GM18520 (cell line): ENCODE measurements at regions not wholly inside any gene's neighbourhood (a gene's known extent, or its start where the extent isn't known, plus 50 kb on each side); places are given as distances from the start of the nearest gene placed in this dataset.
"Not testable (repeated sequence)": the region's sequence is repeated elsewhere in the genome, so short reads cannot be mapped to it uniquely, and the experiment has no call there.

ENCODE experiments used
- ATAC-seq: cut with Tn5 transposase; IDR thresholded peaks from one replicate; pipeline ENCODE4 v1.9.1; 2021; ENCODE audit not compliant: unreplicated experiment

- ATAC-seq = no peak
These were observed 615.3 kb downstream of the TRIB2 start for GRCh38 chr2:13332060-13332459.

DNA sequence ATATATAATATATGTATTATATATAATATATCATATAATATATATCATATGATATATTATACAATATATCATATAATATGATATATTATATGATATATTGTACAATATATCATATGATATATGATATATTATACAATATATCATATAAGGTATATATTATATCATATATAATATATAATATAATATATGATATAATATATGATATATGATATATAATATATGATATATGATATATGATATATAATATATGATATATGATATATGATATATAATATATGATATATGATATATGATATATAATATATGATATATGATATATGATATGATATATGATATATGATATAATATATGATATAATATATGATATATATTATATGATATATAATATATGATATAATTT is 617.3 kb downstream of the TRIB2 start:
- ATAC-seq = not testable (repeated sequence)

GRCh38 chr2:13334545-13334944 is 617.8 kb downstream of the TRIB2 start:
- no peak for ATAC-seq

GRCh38 chr2:13335862-13336535 is 619.3 kb downstream of the TRIB2 start:
- ATAC-seq = no peak

DNA sequence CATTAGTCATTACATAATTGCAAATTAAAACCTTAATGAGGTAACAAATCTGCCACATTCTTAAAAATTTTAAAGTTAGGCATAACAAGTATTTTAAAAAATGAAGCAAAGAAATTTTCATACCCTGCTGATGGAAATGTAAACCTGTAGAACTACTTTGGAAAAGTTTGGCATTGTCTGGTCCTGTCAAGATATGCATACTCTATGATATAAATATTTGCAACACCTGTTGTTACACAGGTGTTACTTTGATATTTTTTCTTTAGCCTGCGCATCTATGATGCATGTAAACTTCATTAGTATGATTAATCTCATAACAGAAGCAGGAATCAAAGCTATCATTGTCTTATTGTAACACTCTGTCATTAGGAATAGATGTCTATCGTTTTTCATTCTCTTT is 634.3 kb downstream of the TRIB2 start:
- no peak for ATAC-seq

DNA sequence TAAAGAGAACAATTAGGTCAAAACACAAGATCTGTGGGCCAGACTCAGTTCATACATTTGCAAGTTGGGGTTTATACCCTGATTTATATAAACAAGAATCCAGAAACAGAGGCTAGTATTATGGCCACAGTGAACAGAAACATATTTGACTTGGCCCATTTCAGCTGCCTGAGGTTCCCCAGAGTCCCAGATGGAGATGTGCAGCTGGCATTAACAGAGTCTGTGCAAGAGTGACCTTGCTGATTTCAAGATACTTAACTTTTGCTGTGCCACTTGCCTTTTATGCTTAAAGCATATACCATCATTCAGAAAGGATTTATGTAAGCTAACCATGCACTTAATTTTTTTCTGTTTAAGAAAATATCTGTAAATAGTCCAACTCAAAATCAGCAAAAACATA is 636.3 kb downstream of the TRIB2 start:
- no peak for ATAC-seq

DNA sequence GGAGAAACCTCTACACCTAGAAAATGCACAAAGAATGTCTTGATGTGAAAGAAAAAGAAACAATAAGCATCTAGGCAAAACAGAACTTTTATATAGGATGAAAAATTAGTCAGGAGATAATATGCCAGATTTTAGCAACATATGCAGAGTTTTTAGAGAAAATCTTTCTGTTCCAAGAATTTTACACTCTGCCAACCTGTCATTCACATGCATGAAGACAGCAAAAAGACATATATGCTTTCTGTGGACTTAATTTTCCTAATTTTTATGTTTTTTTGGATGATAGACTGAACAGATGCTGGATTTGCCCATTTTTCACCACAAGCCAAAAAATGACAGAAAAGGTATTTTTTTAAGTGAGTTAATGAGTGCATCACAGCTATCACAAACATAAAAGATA is 637.3 kb downstream of the TRIB2 start:
- no peak for ATAC-seq

DNA sequence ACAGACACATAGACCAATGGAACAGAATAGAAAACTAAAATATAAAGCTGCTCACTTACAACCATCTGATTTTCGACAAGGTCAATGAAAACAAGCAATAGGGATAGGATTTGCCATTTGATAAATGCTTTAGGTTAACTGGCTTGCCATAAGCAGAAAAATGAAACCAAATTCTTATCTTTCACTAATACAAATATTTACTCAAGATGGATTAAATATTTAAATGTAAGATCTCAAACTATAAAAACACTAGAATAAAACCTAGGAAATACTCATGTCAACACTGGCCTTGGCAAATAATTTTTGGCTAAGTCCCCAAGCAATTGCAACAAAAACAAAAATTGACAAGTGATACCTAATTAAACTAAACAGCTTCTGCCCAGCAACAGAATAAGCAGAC is 665.2 kb downstream of the TRIB2 start:
- ATAC-seq = not testable (repeated sequence)

- not testable (repeated sequence) for ATAC-seq
These were observed 672.4 kb downstream of the TRIB2 start for GRCh38 chr2:13389172-13389571.

DNA sequence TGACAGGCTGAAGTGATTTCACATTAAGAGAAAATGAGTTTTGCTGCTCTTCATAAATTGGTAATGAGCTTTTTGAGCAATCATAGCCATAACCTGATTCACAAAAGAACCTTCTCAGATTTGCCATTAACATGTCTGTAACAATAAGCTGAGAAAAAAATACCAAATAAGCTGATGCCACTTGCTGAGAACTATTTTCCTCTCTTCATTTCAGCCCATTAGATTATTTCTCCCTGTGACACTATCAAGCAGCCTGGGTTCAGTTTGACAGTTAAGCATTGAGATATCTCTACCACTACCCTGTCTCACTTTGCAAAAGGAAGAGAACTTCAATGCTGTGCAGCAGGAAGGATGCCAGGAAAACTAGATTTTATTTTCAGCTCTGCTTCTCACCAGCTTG is 673.9 kb downstream of the TRIB2 start:
- no peak for ATAC-seq

- no peak for ATAC-seq
These were observed 684.6 kb downstream of the TRIB2 start for GRCh38 chr2:13401312-13401711.

DNA sequence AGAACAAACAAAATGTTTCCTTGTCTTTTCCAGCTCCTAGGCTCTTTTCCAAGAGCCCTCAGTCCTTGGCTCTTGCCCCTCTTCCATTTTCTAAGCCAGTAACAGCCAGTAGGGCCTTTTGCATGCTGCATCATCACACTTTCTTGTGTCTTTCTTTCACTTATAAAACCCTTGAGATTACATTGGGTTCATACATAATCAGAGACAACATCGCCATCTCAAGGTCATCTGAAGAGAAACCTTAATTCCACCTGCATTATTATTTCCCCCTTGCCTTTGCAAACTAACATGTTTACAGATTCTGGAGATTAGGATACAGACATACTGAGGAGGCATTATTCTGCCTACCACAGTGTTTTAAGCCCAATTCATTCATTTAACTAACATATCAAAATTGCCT is 697.3 kb downstream of the TRIB2 start:
- no peak for ATAC-seq

GRCh38 chr2:13414897-13415296 is 698.2 kb downstream of the TRIB2 start:
- no peak for ATAC-seq

DNA sequence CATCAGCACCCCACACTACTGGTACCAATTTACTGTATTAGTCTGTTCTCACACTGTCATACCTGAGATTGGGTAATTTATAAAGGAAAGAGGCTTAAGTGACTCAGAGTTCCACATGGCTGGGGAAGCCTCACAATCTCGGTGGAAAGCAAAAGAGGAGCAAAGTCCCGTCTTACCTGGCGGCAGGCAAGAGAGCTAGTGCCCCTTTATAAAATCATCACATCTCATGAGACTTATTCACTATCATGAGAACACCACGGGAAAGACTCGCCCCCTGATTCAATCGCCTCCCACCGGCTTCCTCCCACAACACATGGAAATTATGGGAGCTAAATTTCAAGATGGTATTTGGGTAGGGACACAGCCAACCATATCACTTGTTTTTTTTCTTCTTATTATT is 717.2 kb downstream of the TRIB2 start:
- no peak for ATAC-seq

- not testable (repeated sequence) for ATAC-seq
These were observed 727.0 kb downstream of the TRIB2 start for GRCh38 chr2:13443554-13444261.

- no peak for ATAC-seq
These were observed 745.7 kb downstream of the TRIB2 start for GRCh38 chr2:13462464-13462863.

- ATAC-seq = no peak
These were observed 749.3 kb downstream of the TRIB2 start for GRCh38 chr2:13466076-13466475.

DNA sequence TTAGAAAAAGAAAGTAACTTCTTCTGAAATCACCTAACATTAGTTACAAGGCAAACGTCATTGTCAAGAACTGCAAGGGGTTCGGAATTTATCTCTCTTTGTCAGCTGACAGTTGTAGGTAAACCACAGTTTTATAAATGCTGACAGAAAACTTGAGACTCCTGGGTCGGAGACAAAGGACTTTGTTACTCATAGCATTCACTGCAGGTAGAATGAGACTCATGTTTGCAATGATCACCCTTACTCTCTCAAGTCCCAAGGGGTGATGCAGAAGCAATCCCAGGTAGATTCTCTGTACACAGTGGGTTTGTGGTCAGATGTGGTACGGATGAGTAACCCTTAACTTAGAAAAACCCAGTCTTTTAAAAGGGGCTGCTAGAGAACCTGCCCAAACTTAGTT is 757.8 kb downstream of the TRIB2 start:
- ATAC-seq = no peak

GRCh38 chr2:13480057-13480456 is 763.3 kb downstream of the TRIB2 start:
- ATAC-seq = no peak

DNA sequence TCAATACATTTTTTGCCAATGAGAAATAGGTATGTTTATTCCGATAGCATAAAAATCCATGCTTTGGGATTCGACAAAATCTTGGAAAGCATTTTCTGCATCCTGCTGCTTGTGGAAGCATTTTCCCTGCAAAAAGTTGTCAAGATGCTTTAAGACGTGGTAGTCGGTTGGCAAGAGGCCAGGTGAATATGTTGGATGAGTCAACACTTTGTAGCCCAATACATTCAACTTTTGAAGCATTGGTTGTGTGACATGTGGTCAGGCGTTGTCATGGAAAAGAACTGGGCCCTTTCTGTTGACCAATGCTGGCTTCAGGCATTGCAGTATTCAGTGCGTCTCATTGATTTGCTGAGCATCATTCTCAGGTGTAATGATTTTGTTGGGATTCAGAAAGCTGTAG is 764.5 kb downstream of the TRIB2 start:
- no peak for ATAC-seq

GRCh38 chr2:13485256-13485655 is 768.5 kb downstream of the TRIB2 start:
- ATAC-seq = no peak

GRCh38 chr2:13488965-13489364 is 772.2 kb downstream of the TRIB2 start:
- ATAC-seq = no peak

GRCh38 chr2:13492262-13492661 is 775.5 kb downstream of the TRIB2 start:
- ATAC-seq = no peak
